ENCODE measurements at regions not wholly inside any gene's neighbourhood (a gene's known extent, or its start where the extent isn't known, plus 50 kb on each side); places are given as distances from the start of the nearest gene placed in this dataset.

DNA sequence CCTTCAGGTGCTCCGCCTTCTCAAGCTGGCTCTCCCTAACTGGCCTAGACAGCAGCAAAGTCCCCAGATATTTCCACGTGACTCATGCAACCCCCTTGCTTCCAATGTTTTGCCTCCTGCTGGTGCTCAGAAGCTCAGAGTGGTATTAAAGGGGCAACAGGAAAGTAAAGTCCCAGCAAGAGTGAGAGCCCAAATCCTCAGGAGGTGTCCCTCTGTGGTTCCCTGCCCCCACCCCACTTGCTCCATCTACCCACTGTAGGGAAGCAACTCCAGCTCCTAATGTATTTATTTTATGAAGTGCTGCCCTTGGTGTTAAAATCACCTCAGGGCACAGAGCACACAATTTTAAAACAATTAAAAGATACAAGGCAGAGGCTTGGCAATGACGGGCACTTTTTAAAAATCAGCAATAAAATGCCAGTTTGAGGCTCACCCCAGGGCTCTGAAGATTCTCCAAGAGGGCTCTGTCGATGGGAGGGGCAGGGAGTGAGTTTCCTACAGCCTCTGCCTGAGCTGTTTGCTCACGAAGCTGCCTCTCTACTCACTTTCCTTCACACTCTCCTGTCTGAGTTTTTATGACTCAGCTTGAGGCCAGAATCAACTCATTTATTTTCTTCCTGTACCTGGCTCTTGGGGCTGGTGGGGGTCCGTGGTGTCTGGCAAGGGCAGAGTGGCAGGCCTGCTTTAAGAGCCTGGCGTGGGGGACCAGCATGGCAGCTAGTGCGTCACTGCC, 81.9 kb upstream of the MAX start:
- POLR2A ChIA-PET, result no interaction called here
- CTCF ChIA-PET, result interaction anchor here (0.9 to 1.3 kb wide), 2 partner anchors 62 to 909 kb away, joined by 3 read pairs; no protein-coding TSS in a partner anchor
- no peak for DNase-seq

DNA sequence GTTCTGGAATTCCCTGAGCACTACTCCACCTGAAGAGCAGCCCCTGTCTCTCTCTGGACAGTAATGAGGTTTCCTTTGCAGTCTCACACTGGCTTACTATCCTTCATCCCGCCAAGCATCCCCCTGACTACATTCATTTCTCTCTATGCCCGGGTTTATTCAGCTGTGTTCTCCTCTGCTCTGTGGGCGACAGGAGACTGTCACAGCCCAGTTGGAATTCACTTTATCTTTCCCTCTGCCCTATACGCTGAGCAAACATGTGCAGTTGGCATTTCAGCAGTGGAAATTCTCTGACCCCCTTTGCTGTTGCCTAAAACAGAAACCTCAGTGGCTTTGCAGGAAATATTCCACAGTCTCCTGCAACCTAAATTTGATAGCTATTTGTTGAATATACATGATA, 83.5 kb upstream of the MAX start:
- H3K36me3 ChIP-seq (ENCODE audit: control insufficient read depth in 4 of 4, insufficient read depth in 4 of 4, low read length in 3 of 4), result no peaks in the 10 kb centered on the region
- no peak overlapping the region for H3K27ac ChIP-seq (ENCODE audit: insufficient read depth in 1 of 2, low read depth in 1 of 2, low read length in 2 of 2, poor library complexity in 1 of 2, severe bottlenecking in 2 of 2)
- peaks cover 0 to 11% (median 8%) of the 10 kb centered on the region in 5 experiments for H3K9me3 ChIP-seq (ENCODE audit: control extremely low read depth in 1 of 5, control insufficient read depth in 4 of 5, insufficient read depth in 2 of 5, low read depth in 1 of 5, low read length in 4 of 5)
- no peak for DNase-seq
- no peak overlapping the region for H3K4me3 ChIP-seq (ENCODE audit: control insufficient read depth in 1 of 7, extremely low read depth in 1 of 7, insufficient read depth in 4 of 7, low read depth in 2 of 7, low read length in 6 of 7)
- WGBS (ENCODE audit: insufficient coverage), result 92% methylated on average over 4 of the region's 4 CpGs
- ChIA-PET POLR2A (interaction anchor here (0.9 kb wide), 1 partner anchor 16 kb away, joined by 3 read pairs; no protein-coding TSS in a partner anchor), CTCF (interaction anchor here (1.3 kb wide), 1 partner anchor 22 kb away, joined by 4 read pairs; no protein-coding TSS in a partner anchor)
- H3K27me3 ChIP-seq (replicated peaks in 2 of 5; ENCODE audit: control insufficient read depth in 4 of 5, insufficient read depth in 5 of 5, low read length in 4 of 5), result no peaks in the 10 kb centered on the region
- no peaks in the 10 kb centered on the region for H3K4me1 ChIP-seq (ENCODE audit: control extremely low read depth in 1 of 4, control insufficient read depth in 4 of 4, insufficient read depth in 4 of 4, low read length in 3 of 4)

More for the DNA sequence above, 81.9 kb upstream of the MAX start:
- WGBS (ENCODE audit: insufficient coverage), result 95% methylated on average over 3 of the region's 8 CpGs
- Histone ChIP-seq H3K4me3 (ENCODE audit: control insufficient read depth in 1 of 7, extremely low read depth in 1 of 7, insufficient read depth in 4 of 7, low read depth in 2 of 7, low read length in 6 of 7) (no peak overlapping the region), H3K9me3 (ENCODE audit: control extremely low read depth in 1 of 5, control insufficient read depth in 4 of 5, insufficient read depth in 2 of 5, low read depth in 1 of 5, low read length in 4 of 5) (peaks cover 0 to 11% (median 8%) of the 10 kb centered on the region in 5 experiments), H3K27ac (ENCODE audit: insufficient read depth in 1 of 2, low read depth in 1 of 2, low read length in 2 of 2, poor library complexity in 1 of 2, severe bottlenecking in 2 of 2) (no peak overlapping the region), H3K4me1 (ENCODE audit: control extremely low read depth in 1 of 4, control insufficient read depth in 4 of 4, insufficient read depth in 4 of 4, low read length in 3 of 4) (peaks cover 0 to 9% (median 3%) of the 10 kb centered on the region in 4 experiments), H3K27me3 (replicated peaks in 2 of 5; ENCODE audit: control insufficient read depth in 4 of 5, insufficient read depth in 5 of 5, low read length in 4 of 5) (no peaks in the 10 kb centered on the region), H3K36me3 (ENCODE audit: control insufficient read depth in 4 of 4, insufficient read depth in 4 of 4, low read length in 3 of 4) (no peaks in the 10 kb centered on the region)

- Histone ChIP-seq H3K27ac (ENCODE audit: insufficient read depth in 1 of 2, low read depth in 1 of 2, low read length in 2 of 2, poor library complexity in 1 of 2, severe bottlenecking in 2 of 2) (no peak overlapping the region), H3K9me3 (ENCODE audit: control extremely low read depth in 1 of 5, control insufficient read depth in 4 of 5, insufficient read depth in 2 of 5, low read depth in 1 of 5, low read length in 4 of 5) (peaks cover 0 to 6% (median 5%) of the 10 kb centered on the region in 5 experiments), H3K27me3 (replicated peaks in 2 of 5; ENCODE audit: control insufficient read depth in 4 of 5, insufficient read depth in 5 of 5, low read length in 4 of 5) (no peaks in the 10 kb centered on the region), H3K36me3 (ENCODE audit: control insufficient read depth in 4 of 4, insufficient read depth in 4 of 4, low read length in 3 of 4) (no peaks in the 10 kb centered on the region), H3K4me1 (ENCODE audit: control extremely low read depth in 1 of 4, control insufficient read depth in 4 of 4, insufficient read depth in 4 of 4, low read length in 3 of 4) (no peaks in the 10 kb centered on the region), H3K4me3 (ENCODE audit: control insufficient read depth in 1 of 7, extremely low read depth in 1 of 7, insufficient read depth in 4 of 7, low read depth in 2 of 7, low read length in 6 of 7) (no peak overlapping the region)
- WGBS (ENCODE audit: insufficient coverage), result 60% methylated on average over 1 of the region's 3 CpGs
- DNase-seq, result no peak
- CTCF ChIA-PET, result no interaction called here
- POLR2A ChIA-PET, result no interaction called here
These were observed 84.6 kb upstream of the MAX start for GRCh38 chr14:65186951-65187350.

DNA sequence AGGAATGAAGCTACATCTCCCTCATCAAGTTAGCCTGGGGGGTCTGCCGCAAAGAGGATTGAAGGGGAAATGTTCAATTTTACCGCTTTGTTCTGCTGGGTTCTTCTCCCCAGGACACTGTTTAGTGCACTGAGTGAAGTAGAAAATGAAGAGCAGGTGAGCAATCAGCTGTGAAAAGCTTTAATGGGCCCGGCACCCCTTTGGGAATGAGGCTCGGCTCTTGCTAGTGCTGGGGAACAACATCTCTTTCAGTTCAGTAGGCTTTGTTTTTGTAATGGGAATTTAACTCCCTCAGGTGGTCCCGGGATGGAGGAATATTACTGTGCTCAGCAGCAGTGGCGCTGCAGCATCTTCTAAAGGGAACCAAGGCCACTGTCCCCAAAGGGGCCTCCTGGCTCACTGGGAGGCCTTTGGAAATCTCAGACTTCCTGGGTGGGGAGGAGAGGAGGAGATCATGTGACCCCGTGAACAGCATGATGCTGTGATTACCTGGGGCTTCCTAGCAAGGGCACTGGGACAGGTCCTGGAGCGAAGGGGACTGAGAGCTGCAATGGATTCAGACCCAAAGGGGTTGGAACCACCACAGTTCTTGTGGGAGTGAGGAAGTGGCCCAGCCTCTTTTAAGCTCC, 85.2 kb upstream of the MAX start:
- CTCF ChIA-PET, result no interaction called here
- 98% methylated on average over 8 of the region's 8 CpGs for WGBS (ENCODE audit: insufficient coverage)
- Histone ChIP-seq H3K27me3 (replicated peaks in 2 of 5; ENCODE audit: control insufficient read depth in 4 of 5, insufficient read depth in 5 of 5, low read length in 4 of 5) (no peaks in the 10 kb centered on the region), H3K4me1 (ENCODE audit: control extremely low read depth in 1 of 4, control insufficient read depth in 4 of 4, insufficient read depth in 4 of 4, low read length in 3 of 4) (no peaks in the 10 kb centered on the region), H3K9me3 (ENCODE audit: control extremely low read depth in 1 of 5, control insufficient read depth in 4 of 5, insufficient read depth in 2 of 5, low read depth in 1 of 5, low read length in 4 of 5) (peaks cover 0 to 2% (median under 1%) of the 10 kb centered on the region in 5 experiments), H3K27ac (ENCODE audit: insufficient read depth in 1 of 2, low read depth in 1 of 2, low read length in 2 of 2, poor library complexity in 1 of 2, severe bottlenecking in 2 of 2) (no peak overlapping the region), H3K36me3 (ENCODE audit: control insufficient read depth in 4 of 4, insufficient read depth in 4 of 4, low read length in 3 of 4) (no peaks in the 10 kb centered on the region), H3K4me3 (ENCODE audit: control insufficient read depth in 1 of 7, extremely low read depth in 1 of 7, insufficient read depth in 4 of 7, low read depth in 2 of 7, low read length in 6 of 7) (no peak overlapping the region)
- no peak for DNase-seq
- POLR2A ChIA-PET, result no interaction called here

GRCh38 chr14:65190312-65190711, 88.0 kb upstream of the MAX start:
- CTCF ChIA-PET, result interaction anchor here (1.0 kb wide), 1 partner anchor 770 kb away, joined by 3 read pairs; no protein-coding TSS in a partner anchor
- Histone ChIP-seq H3K4me3 (ENCODE audit: control insufficient read depth in 1 of 7, extremely low read depth in 1 of 7, insufficient read depth in 4 of 7, low read depth in 2 of 7, low read length in 6 of 7) (no peak overlapping the region), H3K4me1 (ENCODE audit: control extremely low read depth in 1 of 4, control insufficient read depth in 4 of 4, insufficient read depth in 4 of 4, low read length in 3 of 4) (no peaks in the 10 kb centered on the region), H3K27ac (ENCODE audit: insufficient read depth in 1 of 2, low read depth in 1 of 2, low read length in 2 of 2, poor library complexity in 1 of 2, severe bottlenecking in 2 of 2) (no peak overlapping the region), H3K36me3 (ENCODE audit: control insufficient read depth in 4 of 4, insufficient read depth in 4 of 4, low read length in 3 of 4) (no peaks in the 10 kb centered on the region), H3K9me3 (ENCODE audit: control extremely low read depth in 1 of 5, control insufficient read depth in 4 of 5, insufficient read depth in 2 of 5, low read depth in 1 of 5, low read length in 4 of 5) (no peaks in the 10 kb centered on the region), H3K27me3 (replicated peaks in 2 of 5; ENCODE audit: control insufficient read depth in 4 of 5, insufficient read depth in 5 of 5, low read length in 4 of 5) (no peaks in the 10 kb centered on the region)
- 60% methylated on average over 2 of the region's 4 CpGs for WGBS (ENCODE audit: insufficient coverage)
- POLR2A ChIA-PET, result no interaction called here
- no peak for DNase-seq

DNA sequence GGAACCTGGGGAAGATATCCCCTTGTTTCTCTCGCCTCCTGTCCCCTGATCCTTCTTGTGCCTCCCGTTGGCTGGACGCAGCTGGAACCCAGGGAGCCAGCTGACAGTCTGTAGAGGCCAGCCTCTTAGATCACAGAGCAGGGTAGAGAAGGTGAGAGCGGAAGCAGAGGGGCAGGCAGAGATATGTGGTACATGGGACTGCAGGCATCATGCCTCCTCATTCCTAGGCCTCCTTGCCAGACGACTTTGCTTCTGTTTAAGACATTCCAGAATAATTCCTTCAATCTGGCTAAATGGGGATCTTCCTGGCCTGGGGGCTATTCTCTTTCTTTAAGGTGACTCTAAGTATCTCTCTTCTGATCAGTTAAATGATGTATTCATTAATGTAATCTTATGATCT, 89.4 kb upstream of the MAX start:
- CTCF ChIA-PET, result no interaction called here
- WGBS (ENCODE audit: insufficient coverage), result 87% methylated on average over 4 of the region's 5 CpGs
- POLR2A ChIA-PET, result no interaction called here

DNA sequence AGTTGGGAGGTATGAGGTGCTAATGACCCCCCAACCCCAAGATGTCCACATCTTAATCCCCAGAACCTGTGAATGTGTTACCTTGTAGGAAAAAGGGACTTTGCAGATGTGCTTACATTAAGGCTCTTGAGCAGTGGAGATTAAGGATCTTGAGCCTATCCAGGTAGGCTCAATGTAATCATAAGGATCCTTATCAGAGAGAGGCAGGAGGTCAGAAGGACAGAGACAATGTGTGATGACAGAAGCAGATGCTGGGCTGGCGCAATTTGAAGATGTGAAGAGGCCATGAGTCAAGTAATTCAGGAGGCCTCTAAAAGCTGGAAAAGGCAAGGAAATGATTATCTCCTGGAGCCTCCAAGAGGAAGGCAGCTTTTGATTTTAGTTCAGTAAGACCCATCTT, 90.4 kb upstream of the MAX start:
- 100% methylated on average over 1 of the region's 1 CpG for whole genome bisulfite sequencing (ENCODE audit: insufficient coverage)
- CTCF ChIA-PET, result interaction anchor here (1.4 to 2.1 kb wide), 2 partner anchors 28 to 32 kb away, joined by 3 to 6 read pairs; no protein-coding TSS in a partner anchor
- Histone ChIP-seq H3K27me3 (replicated peaks in 2 of 5; ENCODE audit: control insufficient read depth in 4 of 5, insufficient read depth in 5 of 5, low read length in 4 of 5) (no peaks in the 10 kb centered on the region), H3K36me3 (ENCODE audit: control insufficient read depth in 4 of 4, insufficient read depth in 4 of 4, low read length in 3 of 4) (no peaks in the 10 kb centered on the region), H3K4me1 (ENCODE audit: control extremely low read depth in 1 of 4, control insufficient read depth in 4 of 4, insufficient read depth in 4 of 4, low read length in 3 of 4) (no peaks in the 10 kb centered on the region), H3K4me3 (ENCODE audit: control insufficient read depth in 1 of 7, extremely low read depth in 1 of 7, insufficient read depth in 4 of 7, low read depth in 2 of 7, low read length in 6 of 7) (no peak overlapping the region), H3K27ac (ENCODE audit: insufficient read depth in 1 of 2, low read depth in 1 of 2, low read length in 2 of 2, poor library complexity in 1 of 2, severe bottlenecking in 2 of 2) (no peak overlapping the region), H3K9me3 (ENCODE audit: control extremely low read depth in 1 of 5, control insufficient read depth in 4 of 5, insufficient read depth in 2 of 5, low read depth in 1 of 5, low read length in 4 of 5) (no peaks in the 10 kb centered on the region)
- POLR2A ChIA-PET, result no interaction called here
- DNase-seq, result no peak

More for the DNA sequence above, 89.4 kb upstream of the MAX start:
- Histone ChIP-seq H3K4me3 (ENCODE audit: control insufficient read depth in 1 of 7, extremely low read depth in 1 of 7, insufficient read depth in 4 of 7, low read depth in 2 of 7, low read length in 6 of 7) (no peak overlapping the region), H3K4me1 (ENCODE audit: control extremely low read depth in 1 of 4, control insufficient read depth in 4 of 4, insufficient read depth in 4 of 4, low read length in 3 of 4) (no peaks in the 10 kb centered on the region), H3K27ac (ENCODE audit: insufficient read depth in 1 of 2, low read depth in 1 of 2, low read length in 2 of 2, poor library complexity in 1 of 2, severe bottlenecking in 2 of 2) (no peak overlapping the region), H3K27me3 (replicated peaks in 2 of 5; ENCODE audit: control insufficient read depth in 4 of 5, insufficient read depth in 5 of 5, low read length in 4 of 5) (no peaks in the 10 kb centered on the region), H3K36me3 (ENCODE audit: control insufficient read depth in 4 of 4, insufficient read depth in 4 of 4, low read length in 3 of 4) (no peaks in the 10 kb centered on the region), H3K9me3 (ENCODE audit: control extremely low read depth in 1 of 5, control insufficient read depth in 4 of 5, insufficient read depth in 2 of 5, low read depth in 1 of 5, low read length in 4 of 5) (no peaks in the 10 kb centered on the region)
- DNase-seq, result no peak
